HG03469 (cell line): ENCODE measurements at regions not wholly inside any gene's neighbourhood (a gene's known extent, or its start where the extent isn't known, plus 50 kb on each side); places are given as distances from the start of the nearest gene placed in this dataset.

Source experiments
- ATAC-seq: cut with Tn5 transposase; IDR thresholded peaks from one replicate; pipeline ENCODE4 v1.9.1; 2021; ENCODE audit warnings: mild to moderate bottlenecking, moderate library complexity, moderate number of reproducible peaks; ENCODE audit not compliant: unreplicated experiment

GRCh38 chr5:4212981-4213819 is 617.6 kb downstream of the IRX1 start:
- no peak for ATAC-seq

- ATAC-seq: no peak
Observed at GRCh38 chr5:4215143-4215542, 619.5 kb downstream of the IRX1 start.

- no peak for ATAC-seq
Observed at GRCh38 chr5:4216142-4216541, 620.5 kb downstream of the IRX1 start.

GRCh38 chr5:4220016-4220415 is 624.4 kb downstream of the IRX1 start:
- no peak for ATAC-seq

- no peak for ATAC-seq
Observed at GRCh38 chr5:4221048-4221447, 625.4 kb downstream of the IRX1 start.

GRCh38 chr5:4222147-4222546 is 626.5 kb downstream of the IRX1 start:
- ATAC-seq: no peak

- no peak for ATAC-seq
Observed at GRCh38 chr5:4222821-4223220, 627.2 kb downstream of the IRX1 start.

GRCh38 chr5:4225741-4226140 is 630.1 kb downstream of the IRX1 start:
- no peak for ATAC-seq

GRCh38 chr5:4226565-4226964 is 630.9 kb downstream of the IRX1 start:
- no peak for ATAC-seq

- ATAC-seq: no peak
Observed at GRCh38 chr5:4228708-4229107, 633.1 kb downstream of the IRX1 start.

- ATAC-seq: no peak
Observed at GRCh38 chr5:4229414-4230292, 634.0 kb downstream of the IRX1 start.

GRCh38 chr5:4230471-4230785 is 634.8 kb downstream of the IRX1 start:
- no peak for ATAC-seq

- ATAC-seq: no peak
Observed at GRCh38 chr5:4230786-4231641, 635.4 kb downstream of the IRX1 start.

- ATAC-seq: no peak
Observed at GRCh38 chr5:4232084-4232483, 636.5 kb downstream of the IRX1 start.

GRCh38 chr5:4233671-4234070 is 638.0 kb downstream of the IRX1 start:
- ATAC-seq: no peak

GRCh38 chr5:4243479-4244264 is 648.0 kb downstream of the IRX1 start:
- ATAC-seq: no peak

GRCh38 chr5:4244306-4244705 is 648.7 kb downstream of the IRX1 start:
- no peak for ATAC-seq

GRCh38 chr5:4245076-4245475 is 649.4 kb downstream of the IRX1 start:
- no peak for ATAC-seq

- ATAC-seq: no peak
Observed at GRCh38 chr5:4245511-4245910, 649.9 kb downstream of the IRX1 start.

GRCh38 chr5:4246447-4246846 is 650.8 kb downstream of the IRX1 start:
- no peak for ATAC-seq
